GM19099 (cell line): ENCODE measurements at regions not wholly inside any gene's neighbourhood (a gene's known extent, or its start where the extent isn't known, plus 50 kb on each side); places are given as distances from the start of the nearest gene placed in this dataset.

ENCODE experiments used
- POLR2A ChIP-seq: IDR thresholded peaks from 3 replicates; pipeline ENCODE4 v1.6.1; 2011; ENCODE audit warnings: low read depth; ENCODE audit not compliant: insufficient read length; ENCODE audit errors: extremely low read depth

DNA sequence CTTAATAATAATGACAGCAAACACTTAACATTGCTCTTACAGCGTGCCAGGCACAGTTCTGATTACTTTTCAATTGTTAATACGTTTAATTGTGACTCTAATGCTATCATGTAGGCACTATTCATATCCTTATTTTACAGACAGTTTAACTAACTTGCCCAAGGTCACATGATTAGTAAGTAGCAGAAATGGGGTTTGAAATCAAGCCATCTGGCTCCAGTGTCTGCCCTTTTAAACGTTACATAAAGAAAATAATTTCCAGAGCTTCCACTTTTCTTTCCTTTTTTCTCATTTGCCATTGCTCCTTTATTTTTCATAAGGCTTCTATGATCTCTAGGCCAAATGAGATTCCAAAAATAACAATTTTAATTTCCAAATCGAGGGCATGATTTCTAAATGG, 50.6 kb upstream of the IKZF2 start:
- TF ChIP-seq POLR2A = no peak

DNA sequence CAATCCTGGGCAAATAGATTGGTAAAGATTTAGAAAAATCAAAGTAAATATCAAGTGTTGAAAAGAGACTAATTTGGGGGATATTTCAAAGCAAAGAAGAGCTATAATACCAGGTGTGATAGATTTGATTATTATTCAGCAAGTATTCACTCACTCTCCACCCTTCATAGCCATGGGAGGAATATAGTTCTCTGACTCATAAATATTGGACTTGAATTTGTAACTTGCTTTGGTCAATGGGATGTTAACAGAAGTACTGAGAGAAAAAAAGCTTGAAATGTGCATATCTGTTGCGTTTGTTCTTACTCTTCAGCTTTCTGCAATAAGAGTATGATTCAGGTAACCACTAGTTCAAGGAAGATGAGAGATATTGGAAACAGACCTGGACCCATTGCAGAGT, 54.5 kb upstream of the IKZF2 start:
- no peak for TF ChIP-seq POLR2A

DNA sequence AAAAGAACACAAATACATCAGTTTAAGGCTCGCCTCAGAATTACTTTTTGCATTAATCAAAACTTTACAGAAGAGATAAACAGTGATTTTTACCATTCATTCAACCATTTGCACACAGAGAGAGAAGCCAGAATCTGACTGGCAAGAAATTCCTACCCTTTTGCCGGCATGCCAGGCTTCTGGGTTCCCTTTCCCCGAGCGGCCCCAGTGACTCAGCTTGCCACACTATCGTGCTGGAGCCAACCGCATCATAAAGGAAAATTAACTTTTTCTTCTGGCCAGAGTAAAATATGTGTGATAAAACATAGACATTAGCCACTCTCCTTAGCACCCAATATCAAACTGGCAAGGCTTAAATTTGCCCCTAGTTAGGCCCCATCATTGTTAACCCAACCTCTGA, 61.8 kb upstream of the IKZF2 start:
- TF ChIP-seq POLR2A = no peak

DNA sequence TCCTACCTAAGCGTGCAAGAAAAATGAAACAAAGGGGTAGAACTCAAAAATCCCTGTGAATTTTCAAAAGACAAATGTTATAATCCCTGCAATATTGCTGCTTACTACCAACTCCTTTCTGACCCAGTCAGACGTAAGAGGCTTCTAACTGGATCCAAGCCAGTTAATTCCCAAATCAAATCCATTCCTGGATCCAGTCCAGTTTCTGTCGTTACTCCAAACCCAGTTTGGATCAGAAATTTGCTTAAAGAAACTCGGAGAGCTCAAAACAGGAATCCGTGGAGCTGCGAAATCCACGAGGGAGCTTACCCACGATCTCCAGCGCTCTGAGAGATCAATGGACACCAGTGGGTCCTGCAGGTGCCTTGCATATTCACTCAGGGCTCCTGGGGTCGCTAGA, 62.8 kb upstream of the IKZF2 start:
- TF ChIP-seq POLR2A = no peak

DNA sequence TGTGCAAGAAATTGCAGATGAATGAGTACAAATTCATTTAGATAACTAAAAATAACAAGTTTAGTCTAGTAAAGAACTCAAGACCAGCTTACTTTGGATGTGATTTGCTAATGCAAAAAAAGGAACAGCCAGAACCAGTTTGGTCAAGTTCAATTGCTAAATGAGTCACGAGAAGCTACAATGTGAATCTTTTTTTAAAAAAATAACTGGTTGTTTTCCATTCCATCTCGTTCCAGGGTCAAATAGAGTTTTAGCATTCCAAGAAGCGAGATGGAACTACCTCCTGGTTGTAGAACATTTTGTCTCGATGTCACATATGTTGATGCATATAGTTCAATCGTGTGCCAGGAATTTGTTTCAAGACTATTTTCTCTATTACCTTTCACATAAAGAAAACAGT, 65.0 kb upstream of the IKZF2 start:
- TF ChIP-seq POLR2A = no peak

DNA sequence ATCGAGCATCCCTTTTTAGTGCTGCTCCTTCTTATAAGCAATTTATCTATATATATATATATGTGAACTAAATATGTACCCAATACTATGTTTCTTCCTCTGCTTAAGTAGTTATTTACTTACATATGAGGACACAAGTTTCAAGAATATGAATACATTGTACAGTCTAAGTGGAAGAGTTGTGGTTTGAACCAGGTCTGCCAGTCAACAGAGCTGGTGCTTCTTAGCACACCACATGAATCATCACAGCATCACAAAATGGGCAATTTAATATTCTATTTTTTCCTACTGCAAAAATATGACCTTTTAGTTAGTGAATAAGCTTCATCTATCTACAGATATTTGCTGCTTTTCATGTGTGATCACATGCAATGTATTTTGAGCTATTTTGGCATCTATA, 64.4 kb upstream of the SPAG16 start:
- no peak for TF ChIP-seq POLR2A

DNA sequence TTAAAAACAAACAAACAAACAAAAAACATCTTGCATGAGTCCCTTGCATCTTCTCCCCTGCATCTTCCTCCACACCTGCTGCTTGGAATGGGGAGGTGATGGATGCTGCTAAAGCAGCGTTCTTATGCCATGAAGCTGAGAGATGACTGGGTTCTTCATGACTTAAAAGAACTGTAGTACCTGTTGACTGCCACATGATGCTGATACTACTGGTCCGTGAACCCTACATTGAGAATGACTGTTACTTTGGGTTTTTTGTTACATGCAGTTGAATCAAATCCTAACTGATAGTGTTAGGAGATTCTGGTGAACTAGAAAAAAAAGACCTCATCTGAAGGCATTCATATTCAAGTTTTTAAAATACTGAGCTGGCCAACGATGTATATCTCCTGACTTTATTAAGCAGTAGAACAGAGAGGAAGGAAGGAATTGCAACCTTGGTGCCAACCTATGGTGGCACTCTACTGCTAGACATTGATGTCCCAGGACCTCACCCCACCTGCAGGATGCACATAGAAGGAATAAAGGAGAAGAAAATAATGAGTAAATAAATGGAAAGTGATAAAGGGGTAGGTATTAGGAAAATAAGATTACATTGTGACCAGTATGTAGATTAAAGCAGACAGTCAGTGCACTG, 63.2 kb upstream of the SPAG16 start:
- no peak for TF ChIP-seq POLR2A

DNA sequence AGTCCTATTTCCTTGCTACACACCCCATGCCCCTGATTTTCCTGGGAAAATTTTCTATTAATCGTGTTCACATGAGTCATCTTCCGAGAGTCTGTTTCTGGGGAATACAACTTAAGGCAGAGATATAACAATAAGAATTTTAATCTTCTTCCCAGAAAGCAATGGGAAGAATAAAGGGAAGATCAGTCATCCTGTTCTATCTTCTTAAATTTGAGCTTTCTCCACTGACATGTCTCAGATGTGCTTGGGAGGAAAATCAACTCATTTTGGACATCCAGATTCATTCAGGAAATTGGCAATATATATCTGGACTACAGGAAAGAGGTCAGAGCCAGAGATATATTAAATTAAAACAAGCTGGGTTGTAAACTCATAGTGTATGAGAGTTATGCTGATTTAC, 62.3 kb upstream of the SPAG16 start:
- TF ChIP-seq POLR2A = no peak

DNA sequence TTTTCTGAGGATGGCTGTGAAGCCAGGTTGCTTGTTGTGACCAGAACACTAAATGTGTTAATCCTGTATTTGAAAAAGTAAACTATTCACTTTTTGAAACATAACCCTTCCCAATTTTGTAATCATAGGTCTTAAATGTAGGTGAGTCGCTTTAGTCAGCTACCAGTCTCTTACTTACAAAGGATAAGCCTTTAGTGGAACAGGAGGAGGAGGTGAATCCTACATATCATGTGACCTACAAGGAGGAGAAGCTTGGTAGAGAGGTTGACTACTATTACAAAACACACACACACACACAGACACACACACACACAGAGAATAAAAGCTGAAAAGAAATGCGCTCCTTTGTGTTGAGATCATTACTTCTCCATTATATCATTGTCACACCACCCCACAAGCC, 59.9 kb upstream of the SPAG16 start:
- TF ChIP-seq POLR2A = no peak

DNA sequence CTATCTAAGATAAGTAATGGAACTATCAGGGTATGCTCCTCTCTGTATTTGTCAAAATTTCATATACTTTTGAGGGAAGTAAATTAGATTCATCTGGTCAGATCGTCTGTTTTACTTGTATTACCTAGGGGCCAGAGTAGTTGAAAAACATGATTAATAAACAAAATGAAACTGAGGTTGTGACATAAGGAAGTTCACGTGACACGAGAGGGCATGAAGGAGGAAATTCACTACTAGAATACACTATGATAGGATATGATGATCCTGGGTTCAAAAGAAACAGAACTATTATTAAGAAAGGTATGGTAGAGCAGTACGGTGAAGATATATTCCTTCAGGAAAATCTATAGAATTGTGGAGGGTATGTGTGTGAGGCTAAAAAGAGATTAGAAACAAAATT, 58.4 kb upstream of the SPAG16 start:
- no peak for TF ChIP-seq POLR2A

DNA sequence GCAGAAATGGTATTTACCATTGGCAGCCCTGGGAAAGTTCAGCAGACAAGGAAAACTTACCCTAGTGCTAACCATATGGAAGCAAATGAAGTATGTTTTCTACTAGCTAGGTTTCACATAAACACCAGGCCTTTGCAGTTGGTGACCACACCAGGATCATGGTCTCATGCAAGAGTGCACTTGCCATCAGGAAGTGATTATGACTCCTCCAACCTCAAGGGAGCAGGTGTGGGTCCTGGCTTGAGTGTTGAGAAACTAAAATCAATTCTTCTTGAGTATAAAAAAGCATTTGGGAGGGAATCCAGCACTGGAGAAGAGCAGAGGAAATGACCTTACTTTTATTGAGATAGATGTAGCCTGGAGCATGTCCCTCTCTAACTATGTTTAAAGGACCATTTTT, 56.8 kb upstream of the SPAG16 start:
- TF ChIP-seq POLR2A = no peak

DNA sequence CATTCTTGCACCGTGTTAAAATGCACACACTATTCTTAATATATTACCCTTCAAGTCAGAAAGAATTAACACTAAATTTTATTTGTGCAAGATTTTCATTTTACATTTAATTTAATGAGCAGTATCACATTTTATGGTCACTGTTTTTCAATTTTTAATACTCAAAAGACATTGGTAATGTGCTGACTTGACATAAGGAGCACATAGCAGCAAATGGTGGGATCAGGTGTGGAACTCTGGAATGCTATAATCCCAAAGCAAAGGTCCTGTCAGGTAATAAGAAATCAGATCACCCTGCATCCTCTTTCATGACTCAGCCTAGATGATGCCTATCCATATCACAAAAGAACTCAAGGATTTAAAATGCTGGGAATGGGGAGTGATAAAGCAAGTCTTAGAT, 55.6 kb upstream of the SPAG16 start:
- TF ChIP-seq POLR2A = no peak

DNA sequence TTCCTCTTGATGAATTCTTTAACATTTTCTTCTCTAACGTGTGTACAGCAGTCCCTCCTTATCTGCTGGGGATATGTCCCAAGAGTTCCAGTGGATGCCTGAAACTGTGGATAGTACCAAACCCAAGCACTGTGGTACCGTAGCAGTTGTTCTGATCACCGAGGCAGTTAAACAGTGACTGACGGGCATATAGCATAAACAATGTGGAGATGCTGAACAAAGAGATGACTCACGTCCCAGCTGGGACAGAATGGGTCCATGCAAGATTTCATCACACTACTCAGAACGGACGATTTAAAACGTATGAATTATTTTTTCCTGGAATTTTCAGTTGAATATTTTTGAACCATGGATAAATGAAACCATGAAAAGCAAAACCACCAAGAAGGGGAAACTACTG, 54.5 kb upstream of the SPAG16 start:
- TF ChIP-seq POLR2A = no peak

DNA sequence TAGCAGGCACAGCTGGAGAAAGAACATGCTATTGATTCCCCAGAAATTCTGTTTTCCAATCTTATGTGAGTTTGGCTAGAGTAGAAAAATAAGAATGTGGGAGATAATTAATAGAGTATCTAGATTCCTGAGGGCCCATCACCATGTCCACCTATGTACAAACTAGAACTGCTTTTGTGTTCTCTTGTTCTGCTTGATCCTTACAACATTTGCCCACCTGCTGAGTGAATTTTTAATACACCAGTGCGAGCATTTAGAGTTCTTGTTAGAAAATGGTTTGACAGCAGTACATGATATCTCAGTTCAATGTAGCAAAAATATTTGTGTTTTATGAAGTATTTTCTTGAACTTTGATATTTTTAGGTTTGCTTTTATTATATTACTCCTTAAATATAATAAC, 52.3 kb upstream of the SPAG16 start:
- TF ChIP-seq POLR2A = no peak

DNA sequence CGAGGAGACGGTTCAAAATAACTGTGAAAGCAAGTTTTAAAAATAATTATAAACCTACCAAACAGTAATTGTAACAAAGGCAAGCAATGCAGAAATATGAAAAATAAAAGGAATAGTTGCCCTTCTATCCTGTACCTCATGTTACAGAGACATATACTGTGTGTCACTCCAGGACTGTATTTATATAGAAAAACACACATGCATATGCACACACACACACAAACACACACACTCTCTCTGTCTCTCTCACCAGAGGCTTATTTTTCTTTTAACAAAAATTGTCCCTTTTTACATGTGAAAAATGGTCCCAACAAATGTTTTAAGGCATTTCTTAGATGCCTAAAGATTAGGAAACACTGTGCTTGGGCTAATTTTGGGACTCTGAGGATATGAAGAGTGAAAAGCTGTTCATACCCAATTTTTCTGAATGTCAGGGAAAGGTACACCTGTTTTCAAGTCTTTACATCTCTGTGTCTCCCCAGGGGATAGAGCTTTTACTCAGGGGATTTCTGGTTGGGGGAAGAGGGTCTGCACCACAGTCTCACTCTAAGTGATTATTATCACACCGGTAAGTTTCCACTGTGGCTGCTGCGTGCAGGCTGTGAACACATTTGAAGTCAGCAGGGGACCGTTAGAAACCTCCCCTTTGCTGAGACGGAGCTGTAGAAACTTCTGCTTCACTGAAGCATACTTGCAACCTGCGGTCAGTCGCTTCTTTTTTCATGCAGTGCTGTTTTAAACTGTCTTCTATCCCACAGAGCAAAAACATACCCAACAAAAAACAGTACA, 51.4 kb upstream of the SPAG16 start:
- TF ChIP-seq POLR2A = peak; percentile 21

DNA sequence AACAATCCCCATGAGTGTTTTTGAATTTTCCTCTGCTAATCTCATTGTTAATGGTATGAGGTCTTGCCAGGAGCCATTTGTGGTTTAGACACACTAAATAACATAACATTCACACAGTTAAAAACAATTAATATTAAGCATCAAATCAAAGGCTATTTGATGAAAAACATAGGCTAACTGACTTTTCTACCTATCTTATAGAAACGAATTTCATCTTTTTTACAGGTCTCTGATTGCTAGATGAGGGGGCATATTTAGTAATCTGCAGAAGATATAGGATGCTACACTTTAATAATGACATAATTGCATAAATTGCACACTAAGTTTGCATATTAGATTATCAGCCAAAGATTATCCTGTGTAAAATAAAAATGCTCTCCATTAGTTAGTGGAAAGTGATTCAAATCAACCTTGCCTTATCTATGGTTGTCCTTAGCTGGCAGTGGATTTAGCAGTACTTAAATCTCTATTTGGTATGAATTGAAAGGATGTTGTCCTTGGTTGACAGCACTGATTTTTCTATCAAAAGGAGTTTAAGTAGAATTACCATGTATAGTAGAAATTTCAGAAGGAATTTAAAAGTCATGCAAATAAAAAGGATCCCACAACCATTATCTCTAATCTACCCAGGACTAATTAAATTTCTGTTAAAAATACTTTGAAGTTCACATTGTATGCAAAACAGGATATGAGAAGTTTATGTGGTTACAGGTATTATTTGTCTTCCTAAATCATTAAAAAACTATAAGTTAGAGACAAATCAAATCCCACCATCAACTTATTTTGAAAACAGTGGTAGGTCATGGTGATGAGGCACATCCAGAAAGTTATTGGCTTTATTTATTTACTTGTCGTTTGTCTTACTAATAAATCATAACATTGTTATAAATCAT, 50.6 kb upstream of the SPAG16 start:
- no peak for TF ChIP-seq POLR2A
